GM12865 (cell line): ENCODE measurements at regions not wholly inside any gene's neighbourhood (a gene's known extent, or its start where the extent isn't known, plus 50 kb on each side); places are given as distances from the start of the nearest gene placed in this dataset.

Experiments
- DNase-seq: peaks from one replicate; pipeline ENCODE4 v3.0.0; 2010; ENCODE audit warnings: low read depth
- H3K4me3 ChIP-seq: 2 replicates; pipeline ENCODE4 v1.5.1; 2011; ENCODE audit warnings: mild to moderate bottlenecking, low read depth, low read length, control low read depth
- CTCF ChIP-seq: IDR thresholded peaks from 2 replicates; pipeline ENCODE4 v1.5.1; 2011; ENCODE audit warnings: low read length, control low read depth, low read depth, inconsistent platforms; ENCODE audit not compliant: insufficient read depth; ENCODE audit errors: missing control alignments

- no peak for DNase-seq
- no peak for TF ChIP-seq CTCF
- no peak overlapping the region for H3K4me3 ChIP-seq
These were observed 134.7 kb downstream of the KCNRG start for GRCh38 chr13:50149932-50150331.

GRCh38 chr13:50152224-50152623 lies 137.0 kb downstream of the KCNRG start:
- TF ChIP-seq CTCF: no peak
- no peak for DNase-seq
- 0 out of 2 replicates have a peak overlapping the region, but pooled peaks have one; percentile 1 for H3K4me3 ChIP-seq

GRCh38 chr13:50152655-50153309 lies 137.5 kb downstream of the KCNRG start:
- H3K4me3 ChIP-seq: no peak overlapping the region
- TF ChIP-seq CTCF: no peak
- DNase-seq: peak; percentile 42

GRCh38 chr13:50153401-50153800 lies 138.2 kb downstream of the KCNRG start:
- H3K4me3 ChIP-seq: no peak overlapping the region
- no peak for TF ChIP-seq CTCF
- no peak for DNase-seq

GRCh38 chr13:50153876-50154275 lies 138.6 kb downstream of the KCNRG start:
- TF ChIP-seq CTCF: no peak
- H3K4me3 ChIP-seq: no peak overlapping the region
- DNase-seq: no peak

DNA sequence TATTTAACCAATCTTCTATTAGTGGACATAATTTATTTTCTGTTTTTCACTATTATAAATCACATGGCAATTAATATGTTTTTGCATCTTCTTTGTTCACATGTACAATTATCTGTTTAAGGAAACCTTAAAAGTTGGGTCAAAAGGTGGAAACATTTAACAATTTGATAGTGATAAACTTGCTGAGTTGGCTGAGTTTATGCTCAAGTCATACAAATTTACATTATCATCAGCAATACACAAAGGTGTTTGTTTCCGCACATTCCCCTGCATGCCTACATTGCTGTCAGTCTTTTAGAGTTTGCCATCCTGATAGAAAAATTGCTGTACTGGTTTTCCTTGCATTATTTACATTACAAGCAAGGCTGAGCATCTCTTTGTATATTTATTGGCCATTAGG lies 139.5 kb downstream of the KCNRG start:
- TF ChIP-seq CTCF: no peak
- H3K4me3 ChIP-seq: no peak overlapping the region
- no peak for DNase-seq

- no peak overlapping the region for H3K4me3 ChIP-seq
- TF ChIP-seq CTCF: no peak
- DNase-seq: no peak
These were observed 140.9 kb downstream of the KCNRG start for GRCh38 chr13:50156140-50156539.
